ENCODE measurements at regions not wholly inside any gene's neighbourhood (a gene's known extent, or its start where the extent isn't known, plus 50 kb on each side); places are given as distances from the start of the nearest gene placed in this dataset.
A peak's percentile ranks its signal among the peaks of the same experiment; 100 is the strongest.

DNA sequence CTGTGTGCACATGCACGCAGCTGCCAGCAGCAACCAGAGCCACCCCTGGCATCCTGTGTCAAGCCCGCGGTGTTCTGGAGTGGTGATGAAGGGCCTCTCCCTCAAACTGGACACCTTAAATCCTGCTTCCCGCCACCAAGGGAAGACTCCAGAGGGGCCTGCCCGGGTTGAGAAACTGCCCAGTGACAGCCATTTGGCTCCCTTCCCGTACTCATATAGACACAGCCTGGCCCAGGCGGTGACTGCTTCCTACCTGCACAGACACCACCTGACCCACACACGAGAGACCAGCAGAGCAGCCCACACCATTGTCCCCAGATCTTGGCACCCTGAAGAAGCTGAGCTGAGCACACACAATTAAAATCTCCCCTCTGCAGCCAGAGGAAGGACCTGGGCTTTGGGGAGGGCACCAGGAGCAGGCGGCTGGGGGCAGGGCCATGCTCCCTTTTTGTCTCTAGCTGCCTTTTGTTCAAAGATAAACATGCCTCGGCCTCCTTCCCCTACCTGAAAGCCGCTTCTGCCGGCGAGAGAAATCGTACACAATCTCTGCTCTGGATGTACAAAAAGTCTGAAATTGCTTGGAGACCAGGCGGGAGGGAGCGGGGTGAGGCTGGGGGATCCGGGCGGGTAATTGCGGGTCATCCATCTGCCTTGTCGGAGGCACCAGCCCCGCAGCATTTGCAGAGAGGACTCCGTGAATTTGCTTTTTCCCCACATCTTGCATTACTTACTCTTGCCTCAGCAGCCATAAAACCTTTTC is 78.4 kb downstream of the TSPAN17 start:
- Mint-ChIP-seq H3K27me3 (peaks cover 20% of the 10 kb centered on the region), H3K36me3 (ENCODE audit: insufficient read depth) (no peaks in the 10 kb centered on the region), H3K27ac (peak overlapping the region; percentile 3), H3K4me3 (ENCODE audit: low read depth) (no peak overlapping the region), H3K9me3 (ENCODE audit: low read depth) (no peaks in the 10 kb centered on the region), H3K4me1 (ENCODE audit: low read depth) (peaks cover 15% of the 10 kb centered on the region)
- TF ChIP-seq, protein P1, sequence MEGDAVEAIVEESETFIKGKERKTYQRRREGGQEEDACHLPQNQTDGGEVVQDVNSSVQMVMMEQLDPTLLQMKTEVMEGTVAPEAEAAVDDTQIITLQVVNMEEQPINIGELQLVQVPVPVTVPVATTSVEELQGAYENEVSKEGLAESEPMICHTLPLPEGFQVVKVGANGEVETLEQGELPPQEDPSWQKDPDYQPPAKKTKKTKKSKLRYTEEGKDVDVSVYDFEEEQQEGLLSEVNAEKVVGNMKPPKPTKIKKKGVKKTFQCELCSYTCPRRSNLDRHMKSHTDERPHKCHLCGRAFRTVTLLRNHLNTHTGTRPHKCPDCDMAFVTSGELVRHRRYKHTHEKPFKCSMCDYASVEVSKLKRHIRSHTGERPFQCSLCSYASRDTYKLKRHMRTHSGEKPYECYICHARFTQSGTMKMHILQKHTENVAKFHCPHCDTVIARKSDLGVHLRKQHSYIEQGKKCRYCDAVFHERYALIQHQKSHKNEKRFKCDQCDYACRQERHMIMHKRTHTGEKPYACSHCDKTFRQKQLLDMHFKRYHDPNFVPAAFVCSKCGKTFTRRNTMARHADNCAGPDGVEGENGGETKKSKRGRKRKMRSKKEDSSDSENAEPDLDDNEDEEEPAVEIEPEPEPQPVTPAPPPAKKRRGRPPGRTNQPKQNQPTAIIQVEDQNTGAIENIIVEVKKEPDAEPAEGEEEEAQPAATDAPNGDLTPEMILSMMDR (IDR thresholded peaks at IDR 0.05; ENCODE audit: unreplicated experiment): no peak
- DNase-seq (ENCODE audit: low spot score, unreplicated experiment): no peak

DNA sequence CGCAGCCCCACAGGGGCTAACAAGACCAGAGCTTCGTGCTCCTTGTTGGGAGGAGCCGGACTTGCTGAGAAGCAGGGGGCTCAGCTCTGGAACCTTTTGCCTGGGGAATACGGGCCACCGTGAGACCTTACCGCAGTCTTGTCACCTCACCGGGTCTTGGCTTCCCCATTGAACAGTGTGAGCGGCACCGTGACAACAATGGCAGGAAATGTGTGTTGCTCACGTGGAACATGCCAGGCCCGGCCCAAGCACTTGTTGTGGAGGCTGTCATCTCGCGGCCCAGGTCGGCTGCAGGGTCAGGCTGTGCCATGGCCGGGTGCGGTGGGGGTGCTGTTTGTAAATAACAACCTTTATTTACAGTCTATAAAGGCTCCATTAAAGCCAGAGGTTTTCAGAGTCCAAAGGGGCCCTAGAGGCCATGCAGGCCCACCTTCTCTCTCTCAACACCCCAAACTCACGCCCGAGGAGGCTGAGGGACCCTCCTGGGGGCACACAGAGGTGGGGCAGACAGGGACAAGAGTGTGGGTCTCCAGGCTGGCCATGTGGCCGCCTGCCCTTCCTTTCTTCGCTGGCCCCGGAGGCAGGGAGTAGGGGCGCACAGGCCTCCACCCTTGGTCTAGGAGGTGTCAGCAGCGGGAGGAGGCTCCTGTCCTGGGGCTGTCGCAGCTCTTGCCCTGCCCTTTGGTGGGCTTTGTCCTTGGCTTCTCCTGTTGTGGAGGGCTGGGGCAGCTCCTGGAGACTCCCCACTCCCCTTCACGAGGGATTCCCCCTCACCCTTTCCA is 79.7 kb downstream of the TSPAN17 start:
- H3K36me3 Mint-ChIP-seq (ENCODE audit: insufficient read depth): no peaks in the 10 kb centered on the region
- no peaks in the 10 kb centered on the region for H3K9me3 Mint-ChIP-seq (ENCODE audit: low read depth)
- H3K27me3 Mint-ChIP-seq: peaks cover 28% of the 10 kb centered on the region
- no peak for DNase-seq (ENCODE audit: low spot score, unreplicated experiment)
- H3K4me3 Mint-ChIP-seq (ENCODE audit: low read depth): no peak overlapping the region
- TF ChIP-seq, protein P1 (IDR thresholded peaks at IDR 0.05; ENCODE audit: unreplicated experiment): no peak
- peaks cover 15% of the 10 kb centered on the region for H3K4me1 Mint-ChIP-seq (ENCODE audit: low read depth)
- H3K27ac Mint-ChIP-seq: no peak overlapping the region

DNA sequence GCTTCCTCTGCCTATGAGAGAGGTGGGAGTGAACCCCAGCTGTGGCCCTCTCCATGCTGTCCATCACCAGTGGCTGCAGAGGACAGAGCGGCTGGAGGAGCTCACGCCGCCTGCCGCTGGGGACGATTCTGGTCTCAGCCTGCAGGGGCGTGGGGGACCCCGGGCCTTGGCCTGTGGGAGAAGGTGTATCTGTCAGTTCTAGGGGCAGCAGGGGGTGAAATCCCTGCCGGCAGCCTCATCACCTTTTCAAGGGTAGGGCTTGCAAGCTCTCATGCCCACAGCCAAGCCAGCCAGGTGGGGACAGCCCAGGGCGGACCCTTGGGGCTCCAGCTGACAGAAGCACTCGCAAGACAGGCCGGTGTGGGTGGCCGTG is 80.2 kb downstream of the TSPAN17 start:
- DNase-seq (ENCODE audit: low spot score, unreplicated experiment): no peak
- TF ChIP-seq, protein P1 (IDR thresholded peaks at IDR 0.05; ENCODE audit: unreplicated experiment): no peak
- Mint-ChIP-seq H3K4me3 (ENCODE audit: low read depth) (no peak overlapping the region), H3K27me3 (peaks cover 33% of the 10 kb centered on the region), H3K27ac (no peak overlapping the region), H3K36me3 (ENCODE audit: insufficient read depth) (no peaks in the 10 kb centered on the region), H3K9me3 (ENCODE audit: low read depth) (no peaks in the 10 kb centered on the region), H3K4me1 (ENCODE audit: low read depth) (peaks cover 15% of the 10 kb centered on the region)

DNA sequence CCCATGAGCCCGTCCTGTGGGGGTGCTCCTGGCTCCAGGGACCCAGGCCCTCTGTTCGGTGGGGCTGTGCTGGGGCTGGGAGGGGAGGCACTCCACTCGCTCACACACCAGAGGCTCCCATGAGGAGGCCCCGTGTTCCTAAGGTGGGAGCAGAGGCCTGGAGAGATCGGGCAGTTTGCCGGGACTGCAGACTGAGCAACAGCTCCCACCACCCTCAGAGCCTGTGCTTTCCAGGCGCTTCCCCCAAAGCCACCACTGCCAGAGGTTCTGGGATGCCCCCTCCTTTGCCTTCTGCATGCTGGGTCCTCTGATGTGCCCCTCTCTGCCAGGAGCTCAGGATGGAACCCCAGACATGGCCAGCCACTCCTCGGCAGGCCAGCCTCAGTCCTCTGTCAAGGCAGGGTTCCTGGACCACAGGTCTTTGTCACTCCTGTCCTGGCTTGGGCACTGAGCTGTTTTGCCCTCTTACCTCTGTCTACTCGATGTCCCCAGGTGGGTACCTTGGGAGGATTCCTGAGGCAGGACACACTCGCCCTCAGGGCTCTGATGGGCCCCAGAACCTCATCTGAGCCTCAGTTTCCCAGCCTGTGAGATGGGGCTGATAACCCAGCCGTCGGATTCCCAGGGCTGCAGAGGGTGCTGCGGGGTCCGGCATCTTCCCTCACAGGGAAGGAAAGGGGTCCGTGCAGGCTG is 80.8 kb downstream of the TSPAN17 start:
- TF ChIP-seq, protein P1 (IDR thresholded peaks at IDR 0.05; ENCODE audit: unreplicated experiment): no peak
- H3K4me3 Mint-ChIP-seq (ENCODE audit: low read depth): no peak overlapping the region
- no peaks in the 10 kb centered on the region for H3K36me3 Mint-ChIP-seq (ENCODE audit: insufficient read depth)
- H3K4me1 Mint-ChIP-seq (ENCODE audit: low read depth): peaks cover 15% of the 10 kb centered on the region
- H3K27me3 Mint-ChIP-seq: peaks cover 34% of the 10 kb centered on the region
- no peak for DNase-seq (ENCODE audit: low spot score, unreplicated experiment)
- no peaks in the 10 kb centered on the region for H3K9me3 Mint-ChIP-seq (ENCODE audit: low read depth)
- no peak overlapping the region for H3K27ac Mint-ChIP-seq

DNA sequence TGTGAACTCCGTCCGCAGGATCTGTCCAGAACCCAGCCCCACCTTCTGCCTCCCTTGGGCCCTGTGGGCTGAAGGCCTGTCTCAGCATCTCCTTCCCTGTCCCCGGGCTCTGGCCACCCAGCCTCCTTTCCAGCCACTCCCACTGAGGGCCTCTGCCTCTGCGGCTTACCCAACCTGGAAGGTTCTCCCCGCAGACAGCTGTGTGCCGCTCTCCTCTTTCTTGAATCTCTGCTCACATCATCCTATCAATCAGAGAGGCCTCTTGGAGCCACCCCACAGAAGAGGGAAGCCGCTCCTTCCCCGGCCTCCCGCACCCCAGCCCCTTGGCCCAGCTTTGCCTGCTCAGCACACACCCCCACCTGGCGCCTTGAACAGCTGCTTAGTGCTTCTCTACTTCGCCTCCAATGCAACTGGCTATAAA is 81.5 kb upstream of the UNC5A start:
- DNase-seq (ENCODE audit: low spot score, unreplicated experiment): no peak
- no peak overlapping the region for H3K4me3 Mint-ChIP-seq (ENCODE audit: low read depth)
- H3K4me1 Mint-ChIP-seq (ENCODE audit: low read depth): peaks cover 15% of the 10 kb centered on the region
- H3K27me3 Mint-ChIP-seq: peaks cover 32% of the 10 kb centered on the region
- no peak overlapping the region for H3K27ac Mint-ChIP-seq
- H3K36me3 Mint-ChIP-seq (ENCODE audit: insufficient read depth): no peaks in the 10 kb centered on the region
- TF ChIP-seq, protein P1 (IDR thresholded peaks at IDR 0.05; ENCODE audit: unreplicated experiment): no peak
- no peaks in the 10 kb centered on the region for H3K9me3 Mint-ChIP-seq (ENCODE audit: low read depth)
